ENCODE measurements at regions not wholly inside any gene's neighbourhood (a gene's known extent, or its start where the extent isn't known, plus 50 kb on each side); places are given as distances from the start of the nearest gene placed in this dataset.

DNA sequence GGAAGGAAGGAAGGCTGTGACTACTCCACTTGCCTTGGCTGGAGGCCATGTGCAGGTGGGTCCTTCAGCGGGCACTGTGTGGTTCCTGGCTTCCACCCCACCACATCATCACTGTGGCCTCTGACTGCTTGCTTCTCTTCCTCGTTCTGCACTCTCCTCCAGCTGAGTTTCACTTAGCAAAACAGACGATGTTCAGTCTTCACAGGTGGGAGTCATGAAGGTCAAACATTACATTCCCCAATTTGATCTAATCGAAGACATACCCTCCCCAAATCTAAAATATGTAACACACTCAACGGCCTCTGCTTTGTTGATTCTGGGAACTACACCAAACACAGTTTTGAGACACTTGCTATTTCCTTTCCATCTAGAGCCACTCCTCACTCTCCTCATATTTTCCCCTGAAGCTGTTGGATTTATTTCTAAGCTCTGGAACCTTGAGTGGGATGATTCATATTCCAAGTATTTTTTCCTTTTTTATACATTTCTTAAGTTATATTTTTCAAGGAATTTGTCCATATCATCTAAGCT is 132.5 kb upstream of the FOXA2 start:
- Histone ChIP-seq H3K9me3 (ENCODE audit: low read length) (no peaks in the 10 kb centered on the region), H3K27ac (ENCODE audit: extremely low read length, insufficient read depth, low read length) (no peak overlapping the region), H2AFZ (ENCODE audit: low read length) (no peak overlapping the region), H3K4me3 (replicated peaks in 1 of 3; ENCODE audit: insufficient read depth in 1 of 3, low read depth in 2 of 3, low read length in 3 of 3) (no peak overlapping the region), H3K27me3 (ENCODE audit: control insufficient read depth in 1 of 2, insufficient read depth in 2 of 2, low read length in 2 of 2) (no peaks in the 10 kb centered on the region), H3K4me1 (ENCODE audit: insufficient read depth, low read length) (no peaks in the 10 kb centered on the region), H3K4me2 (ENCODE audit: low read depth, low read length) (no peak overlapping the region), H3K79me2 (ENCODE audit: insufficient read depth, low read length) (no peaks in the 10 kb centered on the region), H3K36me3 (replicated peaks in 1 of 2; ENCODE audit: control insufficient read depth in 1 of 2, insufficient read depth in 2 of 2, low read length in 2 of 2) (no peaks in the 10 kb centered on the region), H3K9ac (ENCODE audit: insufficient read depth, low read depth, low read length) (no peak overlapping the region), H4K20me1 (ENCODE audit: insufficient read depth, low read length) (no peaks in the 10 kb centered on the region)
- intact Hi-C loops (cut with micrococcal nuclease; ENCODE audit: unreplicated experiment) (no loop called here), in situ Hi-C loops (cut with HindIII; ENCODE audit: extremely low pct_ligation_motif_present, low pct_unique_long_range_greater_than_20kb) (no loop called here)
- TF ChIP-seq GABPA (IDR thresholded peaks at IDR 0.05; ENCODE audit: low read depth, low read length) (no peak), GABPA (CRISPR knock-in tag; IDR thresholded peaks at IDR 0.05; ENCODE audit: low read depth) (no peak), YEATS2 (CRISPR knock-in tag; IDR thresholded peaks at IDR 0.05; ENCODE audit: borderline replicate concordance) (no peak), NFKB2 (CRISPR knock-in tag; IDR thresholded peaks at IDR 0.05; ENCODE audit: borderline replicate concordance) (no peak), HDAC2 (CRISPR knock-in tag; IDR thresholded peaks at IDR 0.05) (no peak)
- TF ChIP-seq, protein P1, sequence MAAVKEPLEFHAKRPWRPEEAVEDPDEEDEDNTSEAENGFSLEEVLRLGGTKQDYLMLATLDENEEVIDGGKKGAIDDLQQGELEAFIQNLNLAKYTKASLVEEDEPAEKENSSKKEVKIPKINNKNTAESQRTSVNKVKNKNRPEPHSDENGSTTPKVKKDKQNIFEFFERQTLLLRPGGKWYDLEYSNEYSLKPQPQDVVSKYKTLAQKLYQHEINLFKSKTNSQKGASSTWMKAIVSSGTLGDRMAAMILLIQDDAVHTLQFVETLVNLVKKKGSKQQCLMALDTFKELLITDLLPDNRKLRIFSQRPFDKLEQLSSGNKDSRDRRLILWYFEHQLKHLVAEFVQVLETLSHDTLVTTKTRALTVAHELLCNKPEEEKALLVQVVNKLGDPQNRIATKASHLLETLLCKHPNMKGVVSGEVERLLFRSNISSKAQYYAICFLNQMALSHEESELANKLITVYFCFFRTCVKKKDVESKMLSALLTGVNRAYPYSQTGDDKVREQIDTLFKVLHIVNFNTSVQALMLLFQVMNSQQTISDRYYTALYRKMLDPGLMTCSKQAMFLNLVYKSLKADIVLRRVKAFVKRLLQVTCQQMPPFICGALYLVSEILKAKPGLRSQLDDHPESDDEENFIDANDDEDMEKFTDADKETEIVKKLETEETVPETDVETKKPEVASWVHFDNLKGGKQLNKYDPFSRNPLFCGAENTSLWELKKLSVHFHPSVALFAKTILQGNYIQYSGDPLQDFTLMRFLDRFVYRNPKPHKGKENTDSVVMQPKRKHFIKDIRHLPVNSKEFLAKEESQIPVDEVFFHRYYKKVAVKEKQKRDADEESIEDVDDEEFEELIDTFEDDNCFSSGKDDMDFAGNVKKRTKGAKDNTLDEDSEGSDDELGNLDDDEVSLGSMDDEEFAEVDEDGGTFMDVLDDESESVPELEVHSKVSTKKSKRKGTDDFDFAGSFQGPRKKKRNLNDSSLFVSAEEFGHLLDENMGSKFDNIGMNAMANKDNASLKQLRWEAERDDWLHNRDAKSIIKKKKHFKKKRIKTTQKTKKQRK (IDR thresholded peaks at IDR 0.05; ENCODE audit: low read length): no peak
- ChIA-PET CTCF (ENCODE audit: low intra/inter-chr PET ratio, low total read pairs) (no interaction called here), POLR2A (no interaction called here)
- WGBS (ENCODE audit: low lambda C conversion rate): 4% methylated on average over 5 of the region's 5 CpGs
- no peak for ATAC-seq
- no peak for FAIRE-seq
- no peak for DNase-seq (ENCODE audit: low spot score)
- BruUV-seq (replicated peaks): no TSS peak

DNA sequence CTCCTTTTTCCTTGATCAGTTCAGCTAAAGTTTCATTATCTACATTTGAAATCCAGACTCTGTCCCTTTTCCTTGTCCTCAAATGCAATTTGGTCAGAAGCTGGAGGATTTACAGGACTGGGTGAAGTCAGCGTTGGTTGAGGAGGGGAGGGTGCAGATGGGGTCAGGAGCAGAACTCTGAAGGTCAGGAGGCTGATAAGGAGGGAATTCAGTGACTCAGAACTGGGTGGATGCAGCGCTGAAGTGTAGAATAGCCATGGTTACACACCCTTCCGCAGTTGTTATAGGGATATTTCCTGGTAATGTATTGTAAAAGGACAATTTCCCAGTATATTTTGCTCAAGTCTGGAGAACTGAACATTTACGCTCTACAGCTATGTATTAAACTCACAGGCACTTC is 133.1 kb upstream of the FOXA2 start:
- no peak overlapping the region for H3K4me2 ChIP-seq (ENCODE audit: low read depth, low read length)

More for the DNA sequence above, 133.1 kb upstream of the FOXA2 start:
- Histone ChIP-seq H3K36me3 (replicated peaks in 1 of 2; ENCODE audit: control insufficient read depth in 1 of 2, insufficient read depth in 2 of 2, low read length in 2 of 2) (no peaks in the 10 kb centered on the region), H3K79me2 (ENCODE audit: insufficient read depth, low read length) (no peaks in the 10 kb centered on the region), H3K27ac (ENCODE audit: extremely low read length, insufficient read depth, low read length) (no peak overlapping the region), H3K9ac (ENCODE audit: insufficient read depth, low read depth, low read length) (no peak overlapping the region), H3K4me1 (ENCODE audit: insufficient read depth, low read length) (no peaks in the 10 kb centered on the region), H3K9me3 (ENCODE audit: low read length) (no peaks in the 10 kb centered on the region), H4K20me1 (ENCODE audit: insufficient read depth, low read length) (no peaks in the 10 kb centered on the region), H2AFZ (ENCODE audit: low read length) (no peak overlapping the region), H3K27me3 (ENCODE audit: control insufficient read depth in 1 of 2, insufficient read depth in 2 of 2, low read length in 2 of 2) (no peaks in the 10 kb centered on the region), H3K4me3 (replicated peaks in 1 of 3; ENCODE audit: insufficient read depth in 1 of 3, low read depth in 2 of 3, low read length in 3 of 3) (no peak overlapping the region)
- in situ Hi-C loops (cut with HindIII; ENCODE audit: extremely low pct_ligation_motif_present, low pct_unique_long_range_greater_than_20kb): no loop called here
- BruUV-seq (replicated peaks): no TSS peak
- POLR2A ChIA-PET: no interaction called here
- DNase-seq (ENCODE audit: low spot score) (no peak), ATAC-seq (no peak), FAIRE-seq (no peak)
- intact Hi-C loops (cut with micrococcal nuclease; ENCODE audit: unreplicated experiment): no loop called here
- WGBS (ENCODE audit: low lambda C conversion rate): 8% methylated on average over 4 of the region's 4 CpGs
- TF ChIP-seq ZNF337 (CRISPR knock-in tag; IDR thresholded peaks at IDR 0.05; ENCODE audit: borderline replicate concordance, low read depth) (no peak), ZNF326 (CRISPR knock-in tag; IDR thresholded peaks at IDR 0.05; ENCODE audit: borderline replicate concordance) (no peak), ZNF180 (CRISPR knock-in tag; IDR thresholded peaks at IDR 0.05; ENCODE audit: borderline replicate concordance, low read depth) (no peak), ZNF543 (CRISPR knock-in tag; IDR thresholded peaks at IDR 0.05) (no peak), SRY (CRISPR knock-in tag; IDR thresholded peaks at IDR 0.05) (no peak), MLLT10 (CRISPR knock-in tag; IDR thresholded peaks at IDR 0.05) (no peak)
- CTCF ChIA-PET (ENCODE audit: low intra/inter-chr PET ratio, low total read pairs): no interaction called here

Data from HepG2 (cell line).